ENCODE measurements at regions not wholly inside any gene's neighbourhood (a gene's known extent, or its start where the extent isn't known, plus 50 kb on each side); places are given as distances from the start of the nearest gene placed in this dataset.

DNA sequence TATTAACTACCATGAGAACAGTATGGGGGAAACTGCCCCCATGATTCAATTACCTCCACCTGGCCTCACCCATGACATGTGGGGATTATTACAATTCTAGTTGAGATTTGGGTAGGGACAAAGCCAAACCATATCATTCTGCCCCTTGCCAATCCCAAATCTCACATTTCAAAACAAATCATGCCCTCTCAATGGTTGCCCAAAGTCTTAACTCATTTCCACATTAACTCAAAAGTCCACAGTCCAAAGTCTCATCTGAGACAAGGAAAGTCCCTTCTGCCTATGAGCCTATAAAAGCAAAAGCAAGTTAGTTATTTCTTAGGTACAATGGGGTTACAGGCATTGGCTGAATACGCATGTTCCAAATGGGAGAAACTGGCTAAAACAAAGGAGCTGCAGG is 180.7 kb upstream of the CDH12 start:
- peaks cover 0 to 6% (median 3%) of the 10 kb centered on the region in 11 donors for H3K9me3 Mint-ChIP-seq
- H3K27me3 Mint-ChIP-seq: no peaks in the 10 kb centered on the region
- H3K9me3 ChIP-seq (ENCODE audit: control insufficient read depth in 2 of 3, low read length in 3 of 3): no peaks in the 10 kb centered on the region
- DNase-seq: no peak
- no peak overlapping the region for H3K27ac Mint-ChIP-seq
- CTCF ChIA-PET: no interaction called here
- no peaks in the 10 kb centered on the region for H3K4me1 ChIP-seq (ENCODE audit: control insufficient read depth in 2 of 2, insufficient read depth in 2 of 2, low read length in 2 of 2)
- POLR2A ChIA-PET: no interaction called here
- H3K27ac ChIP-seq (ENCODE audit: low read depth, low read length): no peak overlapping the region
- no peaks in the 10 kb centered on the region for H3K4me1 Mint-ChIP-seq
- H3K4me3 ChIP-seq (ENCODE audit: low read length): no peak overlapping the region
- no peaks in the 10 kb centered on the region for H3K36me3 Mint-ChIP-seq
- H3K27me3 ChIP-seq (ENCODE audit: control insufficient read depth in 2 of 2, insufficient read depth in 2 of 2, low read length in 2 of 2): no peaks in the 10 kb centered on the region
- no peaks in the 10 kb centered on the region for H3K36me3 ChIP-seq (ENCODE audit: control insufficient read depth in 2 of 3, insufficient read depth in 3 of 3, low read length in 3 of 3)
- no peak overlapping the region for H3K4me3 Mint-ChIP-seq
- intact Hi-C loops (cut with micrococcal nuclease): no loop called here
- no peak for ATAC-seq

DNA sequence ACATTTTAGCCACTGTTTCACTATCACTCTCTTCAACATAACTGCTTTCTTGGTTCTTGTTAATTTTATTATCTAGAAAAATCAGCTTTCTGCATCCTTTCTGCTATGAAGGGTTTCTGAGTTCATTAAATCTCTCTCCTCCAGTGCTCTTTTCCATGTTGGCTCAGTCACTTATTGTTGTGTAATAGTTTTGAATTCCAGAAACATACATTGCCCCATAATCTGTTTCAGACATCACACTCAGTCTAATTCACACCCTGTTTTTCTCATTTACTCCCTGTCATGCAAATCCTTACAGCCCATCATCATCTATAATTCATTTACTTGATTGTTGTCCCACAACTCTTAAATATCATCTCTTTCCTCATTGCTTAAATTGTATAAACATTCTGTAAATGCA is 176.1 kb upstream of the CDH12 start:
- DNase-seq (no peak), ATAC-seq (no peak)
- Mint-ChIP-seq H3K27ac (no peak overlapping the region), H3K9me3 (peaks cover 0 to 11% (median 1%) of the 10 kb centered on the region in 11 donors), H3K4me1 (no peaks in the 10 kb centered on the region), H3K27me3 (no peaks in the 10 kb centered on the region), H3K36me3 (no peaks in the 10 kb centered on the region), H3K4me3 (no peak overlapping the region)
- H3K27me3 ChIP-seq (ENCODE audit: control insufficient read depth in 2 of 2, insufficient read depth in 2 of 2, low read length in 2 of 2): no peaks in the 10 kb centered on the region
- no peaks in the 10 kb centered on the region for H3K36me3 ChIP-seq (ENCODE audit: control insufficient read depth in 2 of 3, insufficient read depth in 3 of 3, low read length in 3 of 3)
- H3K4me3 ChIP-seq (ENCODE audit: low read length): no peak overlapping the region
- intact Hi-C loops (cut with micrococcal nuclease): no loop called here
- no peak overlapping the region for H3K27ac ChIP-seq (ENCODE audit: low read depth, low read length)
- no peaks in the 10 kb centered on the region for H3K4me1 ChIP-seq (ENCODE audit: control insufficient read depth in 2 of 2, insufficient read depth in 2 of 2, low read length in 2 of 2)
- CTCF ChIA-PET: no interaction called here
- POLR2A ChIA-PET: no interaction called here
- H3K9me3 ChIP-seq (ENCODE audit: control insufficient read depth in 2 of 3, low read length in 3 of 3): no peaks in the 10 kb centered on the region

DNA sequence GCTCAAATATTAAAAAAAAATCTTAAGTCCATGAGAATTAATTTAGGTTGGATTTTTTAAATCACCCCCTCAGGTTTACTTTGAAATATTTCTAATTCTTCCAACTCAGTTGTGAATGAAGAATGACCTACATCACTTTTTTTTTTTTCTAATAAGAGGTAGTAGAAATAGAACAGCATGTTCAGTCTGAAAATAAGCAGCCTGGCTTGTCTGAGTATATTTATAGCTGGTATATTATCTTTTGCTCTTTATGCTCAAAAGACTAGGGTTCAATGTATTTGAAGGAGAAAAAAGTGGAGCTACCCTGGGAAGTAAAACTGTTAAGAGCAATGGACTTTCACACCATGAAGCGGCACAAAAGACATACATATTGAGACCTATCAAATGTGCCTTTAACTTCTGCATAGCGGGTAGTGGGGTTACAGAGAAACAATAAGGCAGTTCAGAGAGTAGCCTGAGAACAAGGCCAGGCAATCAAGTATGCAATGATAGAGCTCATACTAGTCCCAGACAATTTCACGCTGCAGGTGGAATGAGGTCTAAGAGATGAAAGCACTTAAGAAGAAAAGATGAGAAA is 175.4 kb upstream of the CDH12 start:
- Mint-ChIP-seq H3K9me3 (peaks cover 0 to 11% (median 0%) of the 10 kb centered on the region in 11 donors), H3K4me1 (no peaks in the 10 kb centered on the region), H3K27ac (no peak overlapping the region), H3K36me3 (no peaks in the 10 kb centered on the region), H3K4me3 (no peak overlapping the region), H3K27me3 (no peaks in the 10 kb centered on the region)
- Histone ChIP-seq H3K36me3 (ENCODE audit: control insufficient read depth in 2 of 3, insufficient read depth in 3 of 3, low read length in 3 of 3) (no peaks in the 10 kb centered on the region), H3K27ac (ENCODE audit: low read depth, low read length) (no peak overlapping the region), H3K4me3 (ENCODE audit: low read length) (no peak overlapping the region), H3K9me3 (ENCODE audit: control insufficient read depth in 2 of 3, low read length in 3 of 3) (no peaks in the 10 kb centered on the region), H3K4me1 (ENCODE audit: control insufficient read depth in 2 of 2, insufficient read depth in 2 of 2, low read length in 2 of 2) (no peaks in the 10 kb centered on the region), H3K27me3 (ENCODE audit: control insufficient read depth in 2 of 2, insufficient read depth in 2 of 2, low read length in 2 of 2) (no peaks in the 10 kb centered on the region)
- ChIA-PET CTCF (no interaction called here), POLR2A (no interaction called here)
- DNase-seq (no peak), ATAC-seq (no peak)
- intact Hi-C loops (cut with micrococcal nuclease): no loop called here

DNA sequence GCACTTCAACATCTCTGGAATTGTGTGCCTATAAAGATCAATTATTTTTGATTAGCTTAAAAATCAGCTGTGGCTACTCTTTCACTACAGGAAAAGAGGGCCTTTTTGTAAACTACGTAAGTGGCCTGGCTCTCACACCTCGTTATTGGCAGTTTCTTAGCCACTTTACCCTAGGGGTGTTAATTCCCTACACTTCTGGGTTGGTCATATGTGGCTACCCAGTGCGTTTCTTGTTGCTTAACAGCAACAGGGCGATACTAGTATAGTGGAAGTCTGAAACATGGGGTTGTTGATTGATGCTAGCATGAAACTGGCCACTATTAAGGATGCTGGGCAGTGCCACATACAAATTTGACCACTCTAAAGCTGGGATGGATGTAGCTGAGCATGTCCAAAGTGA is 174.7 kb upstream of the CDH12 start:
- ATAC-seq: no peak
- H3K27me3 ChIP-seq (ENCODE audit: control insufficient read depth in 2 of 2, insufficient read depth in 2 of 2, low read length in 2 of 2): no peaks in the 10 kb centered on the region
- H3K36me3 ChIP-seq (ENCODE audit: control insufficient read depth in 2 of 3, insufficient read depth in 3 of 3, low read length in 3 of 3): no peaks in the 10 kb centered on the region
- POLR2A ChIA-PET: no interaction called here
- Mint-ChIP-seq H3K27me3 (no peaks in the 10 kb centered on the region), H3K27ac (no peak overlapping the region), H3K36me3 (no peaks in the 10 kb centered on the region), H3K9me3 (peaks cover 0 to 11% (median 0%) of the 10 kb centered on the region in 11 donors), H3K4me3 (no peak overlapping the region), H3K4me1 (no peaks in the 10 kb centered on the region)
- intact Hi-C loops (cut with micrococcal nuclease): no loop called here
- no peaks in the 10 kb centered on the region for H3K9me3 ChIP-seq (ENCODE audit: control insufficient read depth in 2 of 3, low read length in 3 of 3)
- CTCF ChIA-PET: no interaction called here
- no peak overlapping the region for H3K4me3 ChIP-seq (ENCODE audit: low read length)
- no peaks in the 10 kb centered on the region for H3K4me1 ChIP-seq (ENCODE audit: control insufficient read depth in 2 of 2, insufficient read depth in 2 of 2, low read length in 2 of 2)
- DNase-seq: no peak
- no peak overlapping the region for H3K27ac ChIP-seq (ENCODE audit: low read depth, low read length)

DNA sequence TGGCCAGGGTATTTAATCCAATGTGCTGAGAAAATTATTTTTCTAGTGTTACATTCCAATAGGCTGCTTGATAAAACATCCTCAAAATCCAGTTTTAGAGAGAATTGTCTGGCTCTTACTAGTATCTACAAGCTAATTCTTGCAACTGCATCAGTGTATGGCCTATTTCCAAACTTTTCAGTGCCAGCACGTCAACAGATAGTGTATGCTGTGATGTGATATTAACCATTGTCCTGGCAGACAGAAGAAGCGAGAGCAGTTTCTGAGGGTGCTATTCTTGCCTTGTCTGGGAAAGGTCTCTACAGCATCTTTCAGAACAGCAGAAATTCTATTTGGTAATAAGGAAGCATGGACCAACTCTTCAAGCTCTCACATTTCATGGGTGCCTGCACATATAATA is 174.2 kb upstream of the CDH12 start:
- no peaks in the 10 kb centered on the region for H3K27me3 Mint-ChIP-seq
- H3K4me1 Mint-ChIP-seq: no peaks in the 10 kb centered on the region
- ATAC-seq (no peak), DNase-seq (no peak)
- H3K27ac Mint-ChIP-seq: no peak overlapping the region
- Histone ChIP-seq H3K4me1 (ENCODE audit: control insufficient read depth in 2 of 2, insufficient read depth in 2 of 2, low read length in 2 of 2) (no peaks in the 10 kb centered on the region), H3K9me3 (ENCODE audit: control insufficient read depth in 2 of 3, low read length in 3 of 3) (no peaks in the 10 kb centered on the region), H3K27me3 (ENCODE audit: control insufficient read depth in 2 of 2, insufficient read depth in 2 of 2, low read length in 2 of 2) (no peaks in the 10 kb centered on the region), H3K4me3 (ENCODE audit: low read length) (no peak overlapping the region), H3K36me3 (ENCODE audit: control insufficient read depth in 2 of 3, insufficient read depth in 3 of 3, low read length in 3 of 3) (no peaks in the 10 kb centered on the region), H3K27ac (ENCODE audit: low read depth, low read length) (no peak overlapping the region)
- intact Hi-C loops (cut with micrococcal nuclease): no loop called here
- POLR2A ChIA-PET: no interaction called here
- H3K36me3 Mint-ChIP-seq: no peaks in the 10 kb centered on the region
- no peak overlapping the region for H3K4me3 Mint-ChIP-seq
- CTCF ChIA-PET: no interaction called here
- H3K9me3 Mint-ChIP-seq: peaks cover 0 to 11% (median 0%) of the 10 kb centered on the region in 11 donors

DNA sequence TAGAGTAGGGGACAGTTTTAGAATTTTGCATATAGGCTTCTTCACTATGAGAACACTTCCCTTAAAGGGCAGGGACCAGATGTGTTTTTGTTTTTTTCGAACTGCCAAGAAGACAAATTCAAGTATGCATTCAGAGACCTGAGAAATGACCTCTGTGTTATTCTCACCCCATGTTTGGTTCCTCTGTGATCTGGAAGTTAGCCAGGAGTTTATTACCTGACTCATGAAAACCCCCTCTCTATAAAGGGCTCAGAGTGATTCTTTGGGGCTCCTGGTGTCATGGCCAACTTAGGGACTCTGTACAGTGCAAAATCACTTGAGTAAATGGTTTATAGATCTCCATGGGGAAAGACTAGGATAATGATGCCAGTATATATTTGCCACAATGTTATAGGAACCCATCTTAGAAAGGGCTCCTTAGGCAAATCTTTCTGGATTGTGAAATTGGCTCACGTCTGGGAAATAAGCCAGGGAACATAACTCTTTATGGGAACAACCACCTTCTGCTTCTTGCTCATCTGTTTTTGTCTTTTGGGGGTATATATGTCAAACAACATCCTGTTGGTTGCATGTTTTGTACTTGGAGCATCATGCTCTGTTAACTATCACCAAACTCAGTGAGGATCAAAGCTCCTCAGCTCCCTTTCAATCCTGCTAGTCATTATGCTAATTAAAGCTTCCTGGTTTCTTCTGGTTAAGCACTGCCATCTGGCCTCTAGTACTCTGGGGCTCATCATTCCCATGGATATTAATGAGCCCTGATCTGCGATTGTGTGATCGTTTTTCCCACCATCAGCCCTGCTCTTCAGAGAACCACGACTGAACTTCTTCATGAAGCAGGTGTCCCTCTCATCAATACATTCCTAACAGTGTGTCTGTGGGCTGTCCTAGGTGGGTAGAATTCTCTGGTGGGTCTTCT is 173.4 kb upstream of the CDH12 start:
- Histone ChIP-seq H3K27me3 (ENCODE audit: control insufficient read depth in 2 of 2, insufficient read depth in 2 of 2, low read length in 2 of 2) (no peaks in the 10 kb centered on the region), H3K36me3 (ENCODE audit: control insufficient read depth in 2 of 3, insufficient read depth in 3 of 3, low read length in 3 of 3) (no peaks in the 10 kb centered on the region), H3K27ac (ENCODE audit: low read depth, low read length) (no peak overlapping the region), H3K4me1 (ENCODE audit: control insufficient read depth in 2 of 2, insufficient read depth in 2 of 2, low read length in 2 of 2) (no peaks in the 10 kb centered on the region), H3K4me3 (ENCODE audit: low read length) (no peak overlapping the region), H3K9me3 (ENCODE audit: control insufficient read depth in 2 of 3, low read length in 3 of 3) (no peaks in the 10 kb centered on the region)
- DNase-seq (no peak), ATAC-seq (no peak)
- H3K27ac Mint-ChIP-seq: no peak overlapping the region
- H3K4me1 Mint-ChIP-seq: no peaks in the 10 kb centered on the region
- no peak overlapping the region for H3K4me3 Mint-ChIP-seq
- POLR2A ChIA-PET: no interaction called here
- intact Hi-C loops (cut with micrococcal nuclease): no loop called here
- no peaks in the 10 kb centered on the region for H3K27me3 Mint-ChIP-seq
- CTCF ChIA-PET: no interaction called here
- H3K9me3 Mint-ChIP-seq: peaks cover 0 to 11% (median 0%) of the 10 kb centered on the region in 11 donors
- H3K36me3 Mint-ChIP-seq: no peaks in the 10 kb centered on the region

DNA sequence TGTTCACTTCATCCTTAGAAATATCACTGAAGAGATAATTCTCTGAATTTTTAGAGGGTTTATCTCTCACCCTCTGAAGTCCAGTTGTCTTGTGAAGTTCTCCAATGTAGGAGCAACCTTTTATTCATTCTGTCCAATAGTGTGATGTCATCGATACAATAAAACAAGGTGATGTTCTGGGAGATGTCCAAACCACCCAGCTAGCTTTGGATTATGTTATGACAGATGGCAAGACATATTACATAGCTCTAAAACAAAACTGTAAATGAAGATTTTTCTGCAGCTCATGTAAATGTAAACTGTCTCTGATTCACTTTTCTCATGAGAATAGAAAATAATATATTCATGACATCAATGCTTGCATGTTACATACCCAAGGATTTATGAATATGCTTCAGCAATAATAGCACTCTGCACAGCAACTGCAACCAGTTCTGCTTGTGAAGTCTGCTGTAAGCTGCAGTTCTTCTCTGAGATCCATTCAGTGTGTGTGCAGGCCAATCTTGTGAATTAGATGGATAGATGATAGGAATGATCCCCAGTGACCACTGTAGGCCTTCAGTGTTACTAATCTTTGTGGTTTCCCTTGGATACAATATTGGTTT is 172.6 kb upstream of the CDH12 start:
- no peaks in the 10 kb centered on the region for H3K36me3 ChIP-seq (ENCODE audit: control insufficient read depth in 2 of 3, insufficient read depth in 3 of 3, low read length in 3 of 3)
- H3K4me3 Mint-ChIP-seq: no peak overlapping the region
- H3K27me3 ChIP-seq (ENCODE audit: control insufficient read depth in 2 of 2, insufficient read depth in 2 of 2, low read length in 2 of 2): no peaks in the 10 kb centered on the region
- no peak overlapping the region for H3K27ac ChIP-seq (ENCODE audit: low read depth, low read length)
- H3K36me3 Mint-ChIP-seq: no peaks in the 10 kb centered on the region
- no peak overlapping the region for H3K27ac Mint-ChIP-seq
- no peaks in the 10 kb centered on the region for H3K4me1 Mint-ChIP-seq
- H3K4me3 ChIP-seq (ENCODE audit: low read length): no peak overlapping the region
- ChIA-PET CTCF (no interaction called here), POLR2A (no interaction called here)
- DNase-seq (no peak), ATAC-seq (no peak)
- no peaks in the 10 kb centered on the region for H3K4me1 ChIP-seq (ENCODE audit: control insufficient read depth in 2 of 2, insufficient read depth in 2 of 2, low read length in 2 of 2)
- H3K9me3 Mint-ChIP-seq: peaks cover 0 to 11% (median under 1%) of the 10 kb centered on the region in 11 donors
- H3K27me3 Mint-ChIP-seq: no peaks in the 10 kb centered on the region
- intact Hi-C loops (cut with micrococcal nuclease): no loop called here
- no peaks in the 10 kb centered on the region for H3K9me3 ChIP-seq (ENCODE audit: control insufficient read depth in 2 of 3, low read length in 3 of 3)
